H1 (cell line): ENCODE measurements at regions not wholly inside any gene's neighbourhood (a gene's known extent, or its start where the extent isn't known, plus 50 kb on each side); places are given as distances from the start of the nearest gene placed in this dataset.

Experiments used
- CTCF ChIA-PET: fragments of 300-600 bp; sonication (Branson Sonifier 250); formaldehyde crosslinking; loops from one replicate; lab custom pipeline; 2021; ENCODE audit not compliant: partially characterized antibody; lab: Charles Lee
- POLR2A ChIA-PET: fragments of 300-600 bp; sonication (Branson Sonifier 250); formaldehyde crosslinking; loops from one replicate; lab custom pipeline; 2021; ENCODE audit warnings: inconsistent platforms; ENCODE audit not compliant: partially characterized antibody; lab: Charles Lee
- DNase-seq, 2 experiments: peaks; one replicate each; pipeline versions ENCODE4 v3.0.0 to v3.0.0-alpha.2; 2010 to 2022; ENCODE audit warnings: low spot score in 2 of 2, low read depth in 1 of 2, mixed read lengths in 1 of 2
- FAIRE-seq: peaks from 2 replicates; lab custom pipeline; 2011; peaks lifted over from hg19 to GRCh38; lab: Jason Lieb, UNC
- H2AFZ ChIP-seq: 2 replicates; pipeline ENCODE4 v1.8.1; 2012; ENCODE audit warnings: low read length, inconsistent platforms
- H2AK5ac ChIP-seq: 2 replicates; pipeline ENCODE4 v1.6.1; 2013; ENCODE audit warnings: low read depth, low read length
- H2BK120ac ChIP-seq: replicated peaks from 2 replicates; pipeline ENCODE3; 2013; ENCODE audit warnings: low read depth, low read length, inconsistent platforms
- H2BK12ac ChIP-seq: 2 replicates; pipeline ENCODE4 v1.6.1; 2013; ENCODE audit warnings: low read depth, low read length
- H2BK15ac ChIP-seq: 2 replicates; pipeline ENCODE4 v1.6.1; 2013; ENCODE audit warnings: low read length
- H2BK20ac ChIP-seq: 2 replicates; pipeline ENCODE4 v1.6.1; 2013; ENCODE audit warnings: low read length
- H2BK5ac ChIP-seq: 2 replicates; pipeline ENCODE4 v1.6.1; 2013; ENCODE audit warnings: low read depth, low read length
- H3K14ac ChIP-seq: 2 replicates; pipeline ENCODE4 v1.6.1; 2013; ENCODE audit warnings: inconsistent platforms; ENCODE audit not compliant: insufficient read length
- H3K18ac ChIP-seq: 2 replicates; pipeline ENCODE4 v1.6.1; 2013; ENCODE audit warnings: low read length; ENCODE audit errors: extremely low read depth
- H3K23ac ChIP-seq: 2 replicates; pipeline ENCODE4 v1.6.1; 2013; ENCODE audit warnings: inconsistent platforms; ENCODE audit not compliant: insufficient read length
- H3K23me2 ChIP-seq: 2 replicates; pipeline ENCODE4 v1.6.1; 2013; ENCODE audit warnings: low read depth, low read length
- H3K27ac ChIP-seq: 2 replicates; pipeline ENCODE4 v1.6.1; 2011; ENCODE audit warnings: low read depth, low read length, inconsistent platforms
- H3K27me3 ChIP-seq, 4 experiments: replicated peaks in 1 of 4; 1 replicate in 1 of 4; 2 replicates in 3 of 4; pipeline versions ENCODE4 v1.6.1 to v1.8.1; 2011 to 2013; ENCODE audit warnings: low read length in 3 of 4, mild to moderate bottlenecking in 3 of 4, inconsistent platforms in 2 of 4, mixed read lengths in 2 of 4, moderate library complexity in 1 of 4; ENCODE audit not compliant: control insufficient read depth in 3 of 4, insufficient read depth in 3 of 4; ENCODE audit errors: extremely low read depth in 1 of 4
- H3K36me3 ChIP-seq, 4 experiments: 2 replicates each; pipeline versions ENCODE4 v1.6.1 to v1.8.1; 2011 to 2013; ENCODE audit warnings: mild to moderate bottlenecking in 4 of 4, low read length in 3 of 4, moderate library complexity in 2 of 4, control low read depth in 1 of 4, inconsistent platforms in 1 of 4; ENCODE audit not compliant: insufficient read depth in 4 of 4, control insufficient read depth in 2 of 4
- H3K4ac ChIP-seq: replicated peaks from 2 replicates; pipeline ENCODE3; 2013; ENCODE audit warnings: low read length, low read depth, mixed read lengths, inconsistent platforms; ENCODE audit not compliant: insufficient read length
- H3K4me1 ChIP-seq, 4 experiments: replicated peaks in 1 of 4; 1 replicate in 1 of 4; 2 replicates in 3 of 4; pipeline versions ENCODE4 v1.6.1 to v1.8.1; 2011 to 2013; ENCODE audit warnings: low read length in 3 of 4, inconsistent platforms in 2 of 4, mixed read lengths in 1 of 4; ENCODE audit not compliant: insufficient read depth in 4 of 4, control insufficient read depth in 3 of 4
- H3K4me2 ChIP-seq, 2 experiments: 2 replicates each; pipeline versions ENCODE4 v1.6.1 to v1.8.1; 2011 to 2013; ENCODE audit warnings: low read depth in 2 of 2, low read length in 2 of 2, control low read depth in 1 of 2, inconsistent platforms in 1 of 2, mild to moderate bottlenecking in 1 of 2; ENCODE audit not compliant: insufficient read depth in 1 of 2
- H3K4me3 ChIP-seq, 4 experiments: fragments of 200-600, 300-600 bp in 1 of 4; sonication (generic), shearing (Covaris generic), sonication (Bioruptor Twin) in 1 of 4; 2 replicates each; pipeline versions ENCODE4 v1.5.1 to v1.8.1; 2011 to 2016; ENCODE audit warnings: low read length in 4 of 4, low read depth in 3 of 4, control low read depth in 2 of 4, inconsistent platforms in 2 of 4, mild to moderate bottlenecking in 2 of 4, mixed read lengths in 1 of 4, moderate library complexity in 1 of 4; ENCODE audit not compliant: insufficient read depth in 2 of 4; ENCODE audit errors: extremely low read depth in 1 of 4
- H3K56ac ChIP-seq: replicated peaks from 2 replicates; pipeline ENCODE3; 2013; ENCODE audit warnings: low read depth, mild to moderate bottlenecking, mixed read lengths, low read length, inconsistent platforms; ENCODE audit not compliant: insufficient read length
- H3K79me1 ChIP-seq: 2 replicates; pipeline ENCODE4 v1.6.1; 2013; ENCODE audit warnings: low read depth, low read length, control low read depth
- H3K79me2 ChIP-seq, 2 experiments: 2 replicates each; pipeline versions ENCODE4 v1.6.1 to v1.8.1; 2012 to 2013; ENCODE audit warnings: low read length in 2 of 2, mild to moderate bottlenecking in 2 of 2, inconsistent platforms in 1 of 2; ENCODE audit not compliant: insufficient read depth in 2 of 2, control insufficient read depth in 1 of 2
- H3K9ac ChIP-seq, 4 experiments: replicated peaks in 1 of 4; 1 replicate in 1 of 4; 2 replicates in 3 of 4; pipeline versions ENCODE4 v1.6.1 to v1.8.1; 2011 to 2013; ENCODE audit warnings: low read depth in 3 of 4, low read length in 3 of 4, control low read depth in 2 of 4, mild to moderate bottlenecking in 2 of 4, moderate library complexity in 2 of 4, inconsistent platforms in 1 of 4; ENCODE audit errors: extremely low read depth in 1 of 4
- H3K9me3 ChIP-seq, 2 experiments: 2 replicates each; pipeline versions ENCODE4 v1.6.1 to v1.8.1; 2012 to 2013; ENCODE audit warnings: mild to moderate bottlenecking in 2 of 2, moderate library complexity in 2 of 2, control low read depth in 1 of 2, inconsistent platforms in 1 of 2, low read depth in 1 of 2, low read length in 1 of 2, mixed read lengths in 1 of 2; ENCODE audit not compliant: insufficient read depth in 2 of 2
- H4K20me1 ChIP-seq, 2 experiments: replicated peaks in 1 of 2; 2 replicates each; pipeline versions ENCODE3 to v1.8.1; 2011 to 2013; ENCODE audit warnings: inconsistent platforms in 2 of 2, low read length in 2 of 2, mild to moderate bottlenecking in 1 of 2; ENCODE audit not compliant: insufficient read depth in 2 of 2, control insufficient read depth in 1 of 2
- H4K5ac ChIP-seq: 2 replicates; pipeline ENCODE4 v1.6.1; 2013; ENCODE audit warnings: low read length, low read depth, mixed read lengths, inconsistent platforms; ENCODE audit not compliant: insufficient read length
- H4K8ac ChIP-seq: 2 replicates; pipeline ENCODE4 v1.8.0; 2013; ENCODE audit warnings: mild to moderate bottlenecking, moderate library complexity, low read length, inconsistent platforms; ENCODE audit not compliant: insufficient read depth; ENCODE audit errors: extremely low read depth
- H4K91ac ChIP-seq: replicated peaks from 2 replicates; pipeline ENCODE3; 2013; ENCODE audit warnings: low read length, mixed read lengths, inconsistent platforms; ENCODE audit not compliant: insufficient read length
- ATF3 ChIP-seq: IDR thresholded peaks from 2 replicates; pipeline ENCODE4 v1.6.1; 2011; ENCODE audit warnings: low read depth, mild to moderate bottlenecking, low read length; ENCODE audit not compliant: insufficient read depth
- CHD1 ChIP-seq: IDR thresholded peaks from 2 replicates; pipeline ENCODE4 v1.6.1; 2012; ENCODE audit warnings: low read depth, low read length, improper control_type of control experiment
- CHD2 ChIP-seq: IDR thresholded peaks from 2 replicates; pipeline ENCODE4 v1.6.1; 2012; ENCODE audit warnings: low read length, improper control_type of control experiment
- EP300 ChIP-seq, 2 experiments: IDR thresholded peaks; 1 replicate in 1 of 2; 2 replicates in 1 of 2; pipeline ENCODE4 v1.6.1; 2011 to 2012; ENCODE audit warnings: low read depth in 2 of 2, low read length in 2 of 2, mild to moderate bottlenecking in 2 of 2, borderline replicate concordance in 1 of 2, inconsistent platforms in 1 of 2, moderate library complexity in 1 of 2
- GTF2F1 ChIP-seq: IDR thresholded peaks from 2 replicates; pipeline ENCODE4 v1.6.1; 2012; ENCODE audit warnings: low read depth, low read length, improper control_type of control experiment, borderline replicate concordance
- HDAC2 ChIP-seq, 2 experiments: fragments of 300-600 bp in 1 of 2; sonication (generic) in 1 of 2; IDR thresholded peaks; 2 replicates each; pipeline ENCODE4 v1.6.1; 2011 to 2012; ENCODE audit warnings: low read depth in 2 of 2, low read length in 2 of 2, mild to moderate bottlenecking in 2 of 2, moderate library complexity in 2 of 2, borderline replicate concordance in 1 of 2, inconsistent platforms in 1 of 2
- KDM1A ChIP-seq: fragments of 200-600, 300-600 bp; sonication (generic); IDR thresholded peaks from 2 replicates; pipeline ENCODE4 v1.7.1; 2016; ENCODE audit warnings: mild to moderate bottlenecking, low read length, borderline replicate concordance
- NANOG ChIP-seq: IDR thresholded peaks from 2 replicates; pipeline ENCODE4 v1.6.1; 2011; ENCODE audit warnings: low read length, low read depth, mild to moderate bottlenecking, inconsistent platforms; ENCODE audit not compliant: insufficient read depth, poor library complexity, severe bottlenecking
- SP2 ChIP-seq: IDR thresholded peaks from 2 replicates; pipeline ENCODE4 v1.6.1; 2012; ENCODE audit warnings: mild to moderate bottlenecking, low read length, inconsistent platforms
- TBP ChIP-seq: IDR thresholded peaks from 2 replicates; pipeline ENCODE4 v1.6.1; 2011; ENCODE audit warnings: low read depth, low read length, improper control_type of control experiment
- WGBS, 2 experiments: shearing (Covaris generic) in 1 of 2; methylation state at CpG; one replicate each; pipeline versions ENCODE4 v1.1.6 to v1.1.7; 2013 to 2015; ENCODE audit warnings: low lambda C conversion rate in 2 of 2, mixed read lengths in 2 of 2, inconsistent platforms in 1 of 2, low coverage in 1 of 2, missing lambda C conversion rate in 1 of 2; ENCODE audit not compliant: insufficient replicate concordance in 2 of 2, insufficient coverage in 1 of 2, insufficient read length in 1 of 2; ENCODE audit errors: extremely low coverage in 1 of 2, missing lambda C conversion rate in 1 of 2; 5-methylcytosine and 5-hydroxymethylcytosine counted together

DNA sequence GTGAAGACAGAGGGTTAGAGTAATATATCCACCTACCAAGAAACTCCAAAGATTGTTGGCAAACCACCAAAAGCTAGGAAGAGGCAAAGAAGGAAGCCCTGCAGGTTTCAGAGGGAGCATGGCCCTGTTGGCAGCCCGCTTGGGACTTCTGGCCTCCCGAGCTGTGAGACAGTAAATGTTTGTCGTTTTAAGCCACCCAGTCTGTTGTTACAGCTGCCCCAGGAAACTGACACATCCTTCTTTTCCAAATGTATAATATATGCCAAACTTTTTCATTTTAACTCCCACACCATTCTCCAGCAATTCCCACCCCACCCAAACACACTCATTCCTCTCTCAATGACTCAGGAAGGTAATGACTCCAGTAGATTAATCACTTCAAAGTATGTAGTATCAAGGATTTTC lies 74.0 kb downstream of the RPS29 start:
- Histone ChIP-seq H2BK12ac (no peak overlapping the region), H3K4me2 (no peak overlapping the region), H3K18ac (no peak overlapping the region), H2AFZ (no peak overlapping the region), H2AK5ac (no peak overlapping the region), H3K4ac (no peak overlapping the region), H3K36me3 (no peaks in the 10 kb centered on the region), H3K9ac (no peak overlapping the region), H4K5ac (no peak overlapping the region), H2BK120ac (no peak overlapping the region), H2BK20ac (no peak overlapping the region), H3K4me3 (no peak overlapping the region), H3K9me3 (no peaks in the 10 kb centered on the region), H3K23me2 (peaks cover 3% of the 10 kb centered on the region; the same call in 1 of the 2 replicates), H4K91ac (no peak overlapping the region), H4K20me1 (no peaks in the 10 kb centered on the region), H3K79me1 (no peaks in the 10 kb centered on the region), H3K4me1 (no peaks in the 10 kb centered on the region), H3K27me3 (no peaks in the 10 kb centered on the region), H4K8ac (no peak overlapping the region), H3K27ac (no peak overlapping the region), H3K79me2 (no peaks in the 10 kb centered on the region), H3K56ac (no peak overlapping the region), H3K23ac (no peak overlapping the region), H2BK5ac (no peak overlapping the region), H2BK15ac (no peak overlapping the region), H3K14ac (no peak overlapping the region)
- FAIRE-seq: no peak
- 92% methylated on average over 3 of the region's 3 CpGs; no CpG with 5 or more reads in 1 of the 2 experiments for WGBS, 2 experiments
- ChIA-PET POLR2A (no interaction called here), CTCF (interaction anchor here (0.6 to 7.1 kb wide), 3 partner anchors 15 to 809 kb away, joined by 3 to 40 read pairs (median 5); no protein-coding TSS in a partner anchor)
- DNase-seq: no peak
- TF ChIP-seq EP300 (IDR thresholded peaks at IDR 0.05; ENCODE audit: borderline replicate concordance in 1 of 2, low read depth in 2 of 2, low read length in 2 of 2) (no peak), NANOG (no peak), ATF3 (no peak), CHD2 (no peak), GTF2F1 (no peak), HDAC2 (IDR thresholded peaks at IDR 0.05; ENCODE audit: borderline replicate concordance in 1 of 2, low read depth in 2 of 2, low read length in 2 of 2) (no peak), SP2 (no peak), TBP (no peak), KDM1A (no peak), CHD1 (no peak)
